B cell (primary cell): ENCODE measurements at regions not wholly inside any gene's neighbourhood (a gene's known extent, or its start where the extent isn't known, plus 50 kb on each side); places are given as distances from the start of the nearest gene placed in this dataset.

Experiments
- EZH2 ChIP-seq: IDR thresholded peaks from 2 replicates; pipeline ENCODE4 v1.6.1; 2012; ENCODE audit warnings: borderline replicate concordance, low read depth, mild to moderate bottlenecking, moderate library complexity, low read length; ENCODE audit not compliant: insufficient read depth, poor library complexity, severe bottlenecking
- TF ChIP-seq, protein P1 (sequence below): fragments of 200-600 bp; IDR thresholded peaks from one replicate; pipeline ENCODE4 v1.8.0; 2022; ENCODE audit warnings: antibody characterized with exemption, mild to moderate bottlenecking

DNA sequence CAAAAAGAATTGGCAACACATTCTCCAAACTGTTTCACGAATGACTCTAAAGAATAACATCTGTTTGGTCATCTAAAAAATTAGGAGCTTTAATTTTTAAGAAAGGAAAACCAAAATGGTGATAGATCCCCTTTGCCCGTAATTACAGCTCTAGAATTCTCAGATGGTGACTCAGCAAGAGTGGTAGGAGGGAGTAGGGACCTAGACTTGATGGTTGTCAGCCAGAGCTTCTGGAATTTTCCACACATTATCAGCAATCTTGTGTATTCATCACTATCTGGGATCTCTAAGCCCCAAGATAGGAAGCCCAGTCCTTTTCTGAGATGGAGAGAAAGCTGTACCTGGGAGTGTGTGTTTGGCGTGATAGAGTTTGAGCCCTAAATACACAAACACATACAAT is 103.9 kb upstream of the RAB40AL start:
- TF ChIP-seq, protein P1, sequence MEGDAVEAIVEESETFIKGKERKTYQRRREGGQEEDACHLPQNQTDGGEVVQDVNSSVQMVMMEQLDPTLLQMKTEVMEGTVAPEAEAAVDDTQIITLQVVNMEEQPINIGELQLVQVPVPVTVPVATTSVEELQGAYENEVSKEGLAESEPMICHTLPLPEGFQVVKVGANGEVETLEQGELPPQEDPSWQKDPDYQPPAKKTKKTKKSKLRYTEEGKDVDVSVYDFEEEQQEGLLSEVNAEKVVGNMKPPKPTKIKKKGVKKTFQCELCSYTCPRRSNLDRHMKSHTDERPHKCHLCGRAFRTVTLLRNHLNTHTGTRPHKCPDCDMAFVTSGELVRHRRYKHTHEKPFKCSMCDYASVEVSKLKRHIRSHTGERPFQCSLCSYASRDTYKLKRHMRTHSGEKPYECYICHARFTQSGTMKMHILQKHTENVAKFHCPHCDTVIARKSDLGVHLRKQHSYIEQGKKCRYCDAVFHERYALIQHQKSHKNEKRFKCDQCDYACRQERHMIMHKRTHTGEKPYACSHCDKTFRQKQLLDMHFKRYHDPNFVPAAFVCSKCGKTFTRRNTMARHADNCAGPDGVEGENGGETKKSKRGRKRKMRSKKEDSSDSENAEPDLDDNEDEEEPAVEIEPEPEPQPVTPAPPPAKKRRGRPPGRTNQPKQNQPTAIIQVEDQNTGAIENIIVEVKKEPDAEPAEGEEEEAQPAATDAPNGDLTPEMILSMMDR, result no peak
- no peak for TF ChIP-seq EZH2
